ENCODE measurements at regions not wholly inside any gene's neighbourhood (a gene's known extent, or its start where the extent isn't known, plus 50 kb on each side); places are given as distances from the start of the nearest gene placed in this dataset.
"Not testable (repeated sequence)": the region's sequence is repeated elsewhere in the genome, so short reads cannot be mapped to it uniquely, and the experiment has no call there.

DNA sequence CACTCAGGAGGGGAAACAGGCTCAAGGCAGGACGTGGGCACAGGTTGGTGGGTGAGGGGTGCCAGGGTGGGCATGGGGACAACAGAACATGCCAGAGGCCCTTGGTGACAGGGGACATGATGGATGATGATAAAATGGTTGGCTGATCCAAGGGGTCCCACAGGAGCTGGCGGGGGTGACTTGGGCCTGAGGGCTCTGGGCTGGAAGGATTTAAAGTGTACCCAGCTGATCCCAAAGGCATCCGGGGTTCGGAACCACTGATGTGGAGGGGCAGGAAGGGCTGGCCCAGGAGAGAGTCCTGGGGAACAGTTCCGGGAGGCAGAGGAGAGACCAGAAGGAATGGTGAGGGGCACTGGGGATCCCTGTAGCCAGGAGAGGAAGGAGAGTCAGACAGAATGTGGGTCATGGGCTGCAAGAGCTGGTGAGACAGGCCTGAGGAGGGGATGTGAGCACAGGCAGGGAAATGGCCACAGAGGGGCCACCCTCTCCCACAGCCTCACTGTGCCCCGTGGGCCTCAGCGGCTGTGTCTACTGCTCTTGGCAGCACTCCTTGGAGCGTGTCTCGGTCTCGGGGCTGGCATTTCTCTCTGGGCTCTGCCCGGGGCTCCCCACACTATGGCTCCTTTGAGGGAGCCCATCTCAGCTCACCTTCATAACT lies 70.7 kb upstream of the PTPN20 start:
- not testable (repeated sequence) for H3K9ac ChIP-seq (ENCODE audit: low read length); H3K27me3 ChIP-seq (ENCODE audit: control insufficient read depth, insufficient read depth, low read length); H3K4me3 ChIP-seq (ENCODE audit: low read length); H3K27ac ChIP-seq (ENCODE audit: low read length); H3K36me3 ChIP-seq (ENCODE audit: control insufficient read depth, low read depth, low read length); H3K4me1 ChIP-seq (ENCODE audit: control insufficient read depth, low read depth, low read length); H3K9me3 ChIP-seq (ENCODE audit: control insufficient read depth, low read depth, low read length)

DNA sequence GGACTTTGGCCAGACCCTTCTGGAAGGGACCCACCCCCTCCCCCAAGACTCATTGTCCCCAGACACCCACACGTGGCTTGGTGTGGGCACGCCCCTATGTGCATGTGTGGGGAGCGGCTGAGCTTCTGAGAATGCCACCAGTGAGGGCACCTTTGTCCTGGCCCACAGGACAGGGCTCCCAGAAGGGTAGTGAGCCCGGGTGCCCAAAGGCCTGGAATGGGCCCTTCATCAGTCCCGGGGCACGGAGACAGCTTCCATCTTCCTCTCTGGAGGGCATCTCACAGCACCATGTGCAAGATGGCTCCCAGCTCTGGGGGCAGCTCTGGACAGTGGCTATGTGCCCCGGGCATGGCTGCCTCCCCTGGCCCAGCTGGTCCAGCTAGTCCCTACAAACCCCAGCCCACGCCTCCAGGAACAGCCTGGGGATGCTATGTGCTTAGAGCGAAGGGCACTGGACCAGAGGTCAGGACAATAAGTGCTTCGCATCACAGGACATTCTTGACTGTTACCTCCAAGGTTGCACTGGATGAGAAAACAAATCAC lies 70.1 kb upstream of the PTPN20 start:
- H3K27me3 ChIP-seq (ENCODE audit: control insufficient read depth, insufficient read depth, low read length); H3K4me1 ChIP-seq (ENCODE audit: control insufficient read depth, low read depth, low read length); H3K36me3 ChIP-seq (ENCODE audit: control insufficient read depth, low read depth, low read length); H3K27ac ChIP-seq (ENCODE audit: low read length); H3K4me3 ChIP-seq (ENCODE audit: low read length); H3K9me3 ChIP-seq (ENCODE audit: control insufficient read depth, low read depth, low read length); H3K9ac ChIP-seq (ENCODE audit: low read length): not testable (repeated sequence)

DNA sequence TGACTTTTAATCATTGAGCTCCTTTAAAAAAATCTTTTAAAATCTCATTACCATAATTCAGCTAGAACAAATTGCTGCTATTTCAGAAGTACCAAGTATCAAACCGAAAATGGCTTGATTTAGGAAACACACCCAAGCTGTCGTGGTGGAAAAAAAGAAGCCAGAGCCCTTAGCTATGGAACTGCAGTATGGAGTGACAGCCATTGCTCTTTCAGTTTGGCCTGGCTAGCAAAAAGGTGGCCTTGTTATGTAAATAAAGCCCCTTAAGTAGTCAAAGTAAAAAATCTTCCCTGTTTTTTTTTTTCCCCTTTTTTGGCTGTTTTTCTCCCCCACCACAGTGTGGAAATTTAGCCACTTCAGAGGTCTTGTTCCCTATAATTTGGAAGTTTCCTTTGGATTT lies 66.0 kb upstream of the PTPN20 start:
- H3K27me3 ChIP-seq (ENCODE audit: control insufficient read depth, insufficient read depth, low read length); H3K4me3 ChIP-seq (ENCODE audit: low read length); H3K36me3 ChIP-seq (ENCODE audit: control insufficient read depth, low read depth, low read length); H3K9ac ChIP-seq (ENCODE audit: low read length); H3K4me1 ChIP-seq (ENCODE audit: control insufficient read depth, low read depth, low read length); H3K27ac ChIP-seq (ENCODE audit: low read length); H3K9me3 ChIP-seq (ENCODE audit: control insufficient read depth, low read depth, low read length): not testable (repeated sequence)

DNA sequence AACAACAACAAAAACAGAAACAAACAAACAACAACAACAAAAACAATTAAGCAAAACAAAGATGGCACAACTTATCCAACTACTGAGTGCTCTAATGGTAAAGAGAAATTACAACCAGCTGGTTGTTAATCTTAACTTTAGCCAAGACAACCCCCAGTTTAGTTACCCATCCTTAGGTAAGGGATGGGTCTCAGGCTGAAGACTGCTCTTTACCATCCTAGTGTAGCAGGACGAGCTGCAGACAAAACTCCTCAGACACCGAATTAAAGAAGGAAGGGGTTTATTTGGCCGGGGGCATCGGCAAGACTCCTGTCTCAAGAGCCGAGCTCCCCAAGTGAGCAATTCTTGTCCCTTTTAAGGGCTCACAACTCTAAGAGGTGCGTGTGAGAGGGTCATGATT lies 65.6 kb upstream of the PTPN20 start:
- not testable (repeated sequence) for H3K27me3 ChIP-seq (ENCODE audit: control insufficient read depth, insufficient read depth, low read length); H3K27ac ChIP-seq (ENCODE audit: low read length); H3K9me3 ChIP-seq (ENCODE audit: control insufficient read depth, low read depth, low read length); H3K9ac ChIP-seq (ENCODE audit: low read length); H3K36me3 ChIP-seq (ENCODE audit: control insufficient read depth, low read depth, low read length); H3K4me3 ChIP-seq (ENCODE audit: low read length); H3K4me1 ChIP-seq (ENCODE audit: control insufficient read depth, low read depth, low read length)

DNA sequence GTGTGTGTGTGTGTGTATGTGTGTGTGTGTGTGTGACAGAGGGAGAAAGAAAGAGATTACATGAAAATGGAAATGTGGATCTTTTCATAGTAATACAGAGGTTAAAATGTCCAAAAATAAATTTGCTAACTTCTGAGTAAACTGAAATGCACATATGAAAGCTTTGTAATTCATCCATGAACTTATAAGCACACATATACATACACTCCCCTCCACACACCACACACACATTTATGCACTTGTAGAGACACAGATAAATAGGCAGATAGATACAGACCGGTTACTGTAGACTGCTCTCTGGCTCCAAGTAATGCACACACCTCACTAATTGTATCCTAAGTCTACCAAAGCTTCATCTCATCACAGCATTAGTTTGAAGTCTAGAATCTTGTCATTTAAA lies 50.5 kb upstream of the PTPN20 start:
- H3K27ac ChIP-seq (ENCODE audit: low read length); H3K9ac ChIP-seq (ENCODE audit: low read length); H3K9me3 ChIP-seq (ENCODE audit: control insufficient read depth, low read depth, low read length); H3K36me3 ChIP-seq (ENCODE audit: control insufficient read depth, low read depth, low read length); H3K4me1 ChIP-seq (ENCODE audit: control insufficient read depth, low read depth, low read length); H3K4me3 ChIP-seq (ENCODE audit: low read length); H3K27me3 ChIP-seq (ENCODE audit: control insufficient read depth, insufficient read depth, low read length): not testable (repeated sequence)

Measured in iPS-18a (cell line).